ENCODE measurements at regions not wholly inside any gene's neighbourhood (a gene's known extent, or its start where the extent isn't known, plus 50 kb on each side); places are given as distances from the start of the nearest gene placed in this dataset.
A peak's percentile ranks its signal among the peaks of the same experiment; 100 is the strongest.

DNA sequence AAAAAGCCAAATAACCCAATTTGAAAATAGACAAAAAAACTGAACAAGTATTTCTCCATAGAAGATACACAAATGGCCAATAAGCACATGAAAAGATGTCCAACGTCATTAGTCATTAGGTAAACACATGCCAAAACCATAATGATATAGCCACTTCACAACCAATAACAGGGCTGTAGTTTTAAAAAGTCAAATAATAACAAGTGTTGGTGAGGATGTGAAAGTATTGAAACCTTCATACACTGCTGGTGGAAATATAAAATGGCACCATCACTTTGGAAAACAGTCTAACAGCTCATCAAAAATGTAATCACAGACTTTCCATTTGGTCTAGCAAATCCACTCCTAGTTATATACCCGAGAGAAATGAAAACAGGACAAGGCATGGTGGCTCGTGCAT is 144.2 kb upstream of the CYP1B1 start:
- H3K4me3 ChIP-seq = no peak overlapping the region
- no peaks in the 10 kb centered on the region for H3K79me2 ChIP-seq
- H3K36me3 ChIP-seq (replicated peaks; ENCODE audit: insufficient read depth, low read depth) = no peaks in the 10 kb centered on the region
- H4K20me1 ChIP-seq (ENCODE audit: insufficient read depth, poor library complexity, severe bottlenecking) = no peaks in the 10 kb centered on the region
- TF ChIP-seq, protein P1, sequence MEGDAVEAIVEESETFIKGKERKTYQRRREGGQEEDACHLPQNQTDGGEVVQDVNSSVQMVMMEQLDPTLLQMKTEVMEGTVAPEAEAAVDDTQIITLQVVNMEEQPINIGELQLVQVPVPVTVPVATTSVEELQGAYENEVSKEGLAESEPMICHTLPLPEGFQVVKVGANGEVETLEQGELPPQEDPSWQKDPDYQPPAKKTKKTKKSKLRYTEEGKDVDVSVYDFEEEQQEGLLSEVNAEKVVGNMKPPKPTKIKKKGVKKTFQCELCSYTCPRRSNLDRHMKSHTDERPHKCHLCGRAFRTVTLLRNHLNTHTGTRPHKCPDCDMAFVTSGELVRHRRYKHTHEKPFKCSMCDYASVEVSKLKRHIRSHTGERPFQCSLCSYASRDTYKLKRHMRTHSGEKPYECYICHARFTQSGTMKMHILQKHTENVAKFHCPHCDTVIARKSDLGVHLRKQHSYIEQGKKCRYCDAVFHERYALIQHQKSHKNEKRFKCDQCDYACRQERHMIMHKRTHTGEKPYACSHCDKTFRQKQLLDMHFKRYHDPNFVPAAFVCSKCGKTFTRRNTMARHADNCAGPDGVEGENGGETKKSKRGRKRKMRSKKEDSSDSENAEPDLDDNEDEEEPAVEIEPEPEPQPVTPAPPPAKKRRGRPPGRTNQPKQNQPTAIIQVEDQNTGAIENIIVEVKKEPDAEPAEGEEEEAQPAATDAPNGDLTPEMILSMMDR (IDR thresholded peaks at IDR 0.05; ENCODE audit: poor library complexity) = no peak
- TF ChIP-seq EZH2phosphoT487 (IDR thresholded peaks at IDR 0.05; ENCODE audit: low read depth, severe bottlenecking, unreplicated experiment) = no peak
- TF ChIP-seq EZH2 (IDR thresholded peaks at IDR 0.05; ENCODE audit: borderline replicate concordance) = no peak
- no peaks in the 10 kb centered on the region for H3K27me3 ChIP-seq
- no peak overlapping the region for H2AFZ ChIP-seq
- no peak overlapping the region for H3K27ac ChIP-seq
- no peak overlapping the region for H3K4me2 ChIP-seq
- DNase-seq (ENCODE audit: low spot score) = no peak
- H3K9me2 ChIP-seq (replicated peaks; ENCODE audit: insufficient read depth) = no peaks in the 10 kb centered on the region
- 92% methylated on average over 3 of the region's 3 CpGs for WGBS (ENCODE audit: low lambda C conversion rate, missing lambda C conversion rate)
- H3K4me1 ChIP-seq (ENCODE audit: insufficient read depth) = peaks cover 4% of the 10 kb centered on the region
- no peaks in the 10 kb centered on the region for H3K9me3 ChIP-seq (ENCODE audit: low read depth)

DNA sequence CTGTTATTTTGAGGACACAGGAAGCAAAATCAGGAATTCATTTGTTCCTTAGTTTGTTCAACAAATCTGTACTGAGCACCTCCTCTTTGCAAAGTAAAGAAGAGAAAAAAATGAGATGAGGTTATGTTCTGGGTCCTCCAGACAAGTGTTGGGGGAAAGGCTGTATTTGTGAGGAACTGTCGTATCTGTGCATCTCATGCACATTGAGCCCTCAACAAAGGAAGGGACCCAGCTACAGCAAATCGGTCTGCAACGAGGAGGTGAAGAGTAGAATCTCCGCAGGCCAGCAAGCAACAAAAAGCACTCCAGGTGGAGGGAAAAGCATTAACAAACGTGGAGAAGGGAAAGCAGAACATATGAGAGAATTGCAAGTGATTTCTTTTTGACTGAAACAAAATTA is 143.0 kb upstream of the CYP1B1 start:
- H3K9me3 ChIP-seq (ENCODE audit: low read depth) = no peaks in the 10 kb centered on the region
- no peak overlapping the region for H3K27ac ChIP-seq
- no peaks in the 10 kb centered on the region for H3K36me3 ChIP-seq (replicated peaks; ENCODE audit: insufficient read depth, low read depth)
- H3K9me2 ChIP-seq (replicated peaks; ENCODE audit: insufficient read depth) = no peaks in the 10 kb centered on the region
- DNase-seq (ENCODE audit: low spot score) = no peak
- no peak overlapping the region for H2AFZ ChIP-seq
- no peak overlapping the region for H3K4me3 ChIP-seq
- peaks cover 4% of the 10 kb centered on the region for H3K4me1 ChIP-seq (ENCODE audit: insufficient read depth)
- H3K79me2 ChIP-seq = no peaks in the 10 kb centered on the region
- 73% methylated on average over 5 of the region's 5 CpGs for WGBS (ENCODE audit: low lambda C conversion rate, missing lambda C conversion rate)
- TF ChIP-seq EZH2phosphoT487 (IDR thresholded peaks at IDR 0.05; ENCODE audit: low read depth, severe bottlenecking, unreplicated experiment) (no peak), EZH2 (IDR thresholded peaks at IDR 0.05; ENCODE audit: borderline replicate concordance) (no peak)
- TF ChIP-seq, protein P1 (IDR thresholded peaks at IDR 0.05; ENCODE audit: poor library complexity) = no peak
- no peaks in the 10 kb centered on the region for H4K20me1 ChIP-seq (ENCODE audit: insufficient read depth, poor library complexity, severe bottlenecking)
- no peak overlapping the region for H3K4me2 ChIP-seq
- H3K27me3 ChIP-seq = no peaks in the 10 kb centered on the region

DNA sequence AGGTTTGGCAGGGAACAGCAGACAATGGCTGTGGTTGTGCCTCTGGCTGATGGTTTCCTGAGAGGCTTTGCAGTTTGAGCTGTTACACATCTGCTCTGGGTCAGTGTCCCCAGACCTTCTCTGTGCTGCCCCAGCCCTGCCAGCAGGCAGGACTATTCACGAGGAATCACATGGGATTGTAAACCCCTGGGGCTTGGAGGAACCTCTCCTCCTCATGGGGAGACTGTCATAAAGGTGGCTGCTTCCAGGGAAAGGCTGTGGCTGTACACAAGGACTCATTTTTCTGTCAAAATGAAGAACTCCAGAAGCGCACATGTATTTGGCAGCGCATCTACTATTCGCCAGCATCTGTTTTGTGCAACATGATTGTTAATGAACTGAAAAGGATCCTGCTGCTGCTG is 142.6 kb upstream of the CYP1B1 start:
- no peaks in the 10 kb centered on the region for H3K9me2 ChIP-seq (replicated peaks; ENCODE audit: insufficient read depth)
- no peak overlapping the region for H3K4me3 ChIP-seq
- no peaks in the 10 kb centered on the region for H3K36me3 ChIP-seq (replicated peaks; ENCODE audit: insufficient read depth, low read depth)
- H4K20me1 ChIP-seq (ENCODE audit: insufficient read depth, poor library complexity, severe bottlenecking) = no peaks in the 10 kb centered on the region
- 48% methylated on average over 4 of the region's 4 CpGs for WGBS (ENCODE audit: low lambda C conversion rate, missing lambda C conversion rate)
- peaks cover 4% of the 10 kb centered on the region for H3K4me1 ChIP-seq (ENCODE audit: insufficient read depth)
- peak; percentile 15 for DNase-seq (ENCODE audit: low spot score)
- H3K27me3 ChIP-seq = no peaks in the 10 kb centered on the region
- no peak overlapping the region for H2AFZ ChIP-seq
- no peaks in the 10 kb centered on the region for H3K9me3 ChIP-seq (ENCODE audit: low read depth)
- H3K79me2 ChIP-seq = no peaks in the 10 kb centered on the region
- TF ChIP-seq, protein P1 (IDR thresholded peaks at IDR 0.05; ENCODE audit: poor library complexity) = no peak
- no peak for TF ChIP-seq EZH2 (IDR thresholded peaks at IDR 0.05; ENCODE audit: borderline replicate concordance)
- TF ChIP-seq EZH2phosphoT487 (IDR thresholded peaks at IDR 0.05; ENCODE audit: low read depth, severe bottlenecking, unreplicated experiment) = no peak
- H3K4me2 ChIP-seq = no peak overlapping the region
- no peak overlapping the region for H3K27ac ChIP-seq
